ENCODE measurements at regions not wholly inside any gene's neighbourhood (a gene's known extent, or its start where the extent isn't known, plus 50 kb on each side); places are given as distances from the start of the nearest gene placed in this dataset.
"Not testable (repeated sequence)": the region's sequence is repeated elsewhere in the genome, so short reads cannot be mapped to it uniquely, and the experiment has no call there.

DNA sequence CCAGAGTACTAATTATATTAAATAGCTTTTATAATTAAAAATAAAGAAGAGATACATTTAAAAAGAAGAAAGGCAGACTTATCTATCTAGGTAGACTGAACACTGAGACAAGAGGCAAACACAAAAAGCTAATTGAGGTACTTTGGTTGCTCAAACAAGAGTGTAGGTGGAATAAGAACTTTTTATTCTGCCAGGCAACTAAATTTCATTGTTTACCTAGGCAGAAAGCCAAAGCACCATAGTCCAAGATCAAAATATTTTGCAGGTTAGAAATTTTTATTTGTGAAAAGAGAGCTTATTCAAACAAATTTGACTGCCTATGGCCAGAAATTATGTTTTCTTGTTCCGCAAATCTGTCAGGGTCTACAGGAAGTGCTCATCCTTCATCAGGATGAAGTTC lies 499.6 kb upstream of the GBE1 start:
- no peak for DNase-seq

DNA sequence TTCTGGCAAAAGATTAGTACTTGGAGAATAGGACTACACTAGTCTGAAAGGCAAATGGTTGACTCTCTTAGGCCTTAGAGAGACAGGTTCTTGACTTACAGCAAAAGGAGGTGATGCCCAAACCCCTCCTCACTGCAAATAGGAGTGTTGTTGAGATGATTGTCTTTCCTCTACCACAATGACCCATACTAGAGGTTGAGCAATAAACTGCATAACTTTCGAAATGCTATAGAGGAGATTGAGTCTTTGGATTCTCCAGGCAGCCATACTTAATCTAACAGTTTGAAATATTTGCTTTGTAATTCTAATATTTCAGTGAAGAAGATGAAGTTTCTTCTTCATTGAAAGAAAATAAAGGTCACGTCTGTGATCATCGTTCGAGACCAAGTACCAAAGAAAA lies 498.5 kb upstream of the GBE1 start:
- DNase-seq = no peak

- DNase-seq = no peak
Observed at GRCh38 chr3:82240322-82240721, 478.9 kb upstream of the GBE1 start.

- DNase-seq = no peak
Observed at GRCh38 chr3:82236257-82236656, 474.8 kb upstream of the GBE1 start.

- DNase-seq = no peak
Observed at GRCh38 chr3:82229397-82229796, 468.0 kb upstream of the GBE1 start.

GRCh38 chr3:82224661-82225060 lies 463.2 kb upstream of the GBE1 start:
- DNase-seq = no peak

DNA sequence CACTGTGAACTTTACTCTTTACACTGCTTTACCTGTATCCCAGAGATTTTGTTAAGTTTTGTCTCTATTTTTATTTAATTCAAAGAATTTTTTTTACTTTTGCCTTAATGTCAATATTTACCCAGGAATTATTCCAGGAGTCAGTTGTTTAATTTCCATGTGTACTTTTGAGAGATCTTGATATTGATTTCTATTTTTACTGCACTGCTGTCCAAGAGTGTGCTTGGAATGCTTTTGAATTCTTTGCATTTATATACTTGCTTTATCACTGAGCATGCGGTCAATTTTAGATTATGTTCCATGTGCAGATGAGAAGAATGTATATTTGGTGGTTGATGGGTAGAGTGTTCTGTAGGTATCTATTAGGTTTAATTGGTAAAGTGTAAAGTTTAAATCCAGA lies 461.0 kb upstream of the GBE1 start:
- no peak for DNase-seq

DNA sequence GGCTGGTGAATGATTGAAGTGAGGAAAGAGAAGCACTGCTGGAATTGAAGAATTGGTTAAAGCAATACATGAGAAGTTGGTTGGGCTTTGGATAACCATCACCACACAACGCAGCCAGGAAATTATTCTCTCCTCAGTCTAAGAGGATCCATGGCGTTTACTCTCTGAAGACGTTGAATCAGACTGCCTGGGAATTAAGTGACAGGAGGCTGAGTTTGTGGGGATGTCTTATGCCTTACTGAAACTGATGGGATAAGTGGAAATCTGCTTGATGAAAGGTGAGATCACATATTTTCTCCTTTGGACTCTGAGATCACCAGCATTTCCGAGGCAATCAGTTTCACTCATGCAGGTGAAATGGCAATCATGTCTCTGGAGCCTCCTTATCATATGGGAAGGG lies 456.1 kb upstream of the GBE1 start:
- DNase-seq = no peak

GRCh38 chr3:82208002-82208710 lies 446.7 kb upstream of the GBE1 start:
- DNase-seq = no peak

GRCh38 chr3:82202269-82202668 lies 440.8 kb upstream of the GBE1 start:
- DNase-seq = no peak

GRCh38 chr3:82201316-82201715 lies 439.9 kb upstream of the GBE1 start:
- DNase-seq = no peak

DNA sequence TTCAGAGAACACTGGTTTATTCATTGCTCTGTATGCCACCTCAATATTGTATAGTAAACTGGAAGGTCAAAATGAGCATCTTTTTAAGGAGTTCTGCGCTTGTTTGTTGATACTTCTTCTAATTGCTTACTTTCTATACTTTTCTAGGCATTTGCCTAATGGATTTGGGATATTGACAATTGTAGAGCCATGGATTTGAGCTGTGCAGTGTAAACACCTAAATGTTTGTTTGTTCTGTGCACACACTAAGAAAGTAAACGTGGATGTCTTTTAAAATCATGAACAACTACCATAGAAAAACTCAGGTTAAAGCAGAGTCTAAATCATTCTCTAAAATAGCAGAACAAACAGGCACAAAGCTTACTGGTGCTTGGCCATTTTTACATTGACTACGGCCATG lies 436.6 kb upstream of the GBE1 start:
- no peak for DNase-seq

DNA sequence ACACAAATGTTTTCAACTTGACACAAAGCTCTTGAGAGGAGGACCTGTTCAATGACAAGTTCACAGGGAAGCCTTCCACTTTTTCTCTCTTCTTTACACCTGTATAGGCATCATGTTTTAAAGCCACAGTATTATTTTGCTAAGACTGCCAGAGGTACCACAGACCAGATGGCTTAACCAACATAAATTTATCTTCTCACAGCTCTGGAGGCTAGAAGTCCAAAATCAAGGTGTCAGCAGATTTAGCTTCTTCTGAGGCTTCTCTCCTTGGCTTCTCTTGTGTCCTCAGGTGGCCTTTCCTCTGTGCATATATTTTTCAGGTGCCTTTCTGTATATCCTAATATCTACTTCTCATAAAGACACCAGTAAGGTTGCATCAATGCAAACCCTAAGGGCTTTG lies 435.2 kb upstream of the GBE1 start:
- no peak for DNase-seq

DNA sequence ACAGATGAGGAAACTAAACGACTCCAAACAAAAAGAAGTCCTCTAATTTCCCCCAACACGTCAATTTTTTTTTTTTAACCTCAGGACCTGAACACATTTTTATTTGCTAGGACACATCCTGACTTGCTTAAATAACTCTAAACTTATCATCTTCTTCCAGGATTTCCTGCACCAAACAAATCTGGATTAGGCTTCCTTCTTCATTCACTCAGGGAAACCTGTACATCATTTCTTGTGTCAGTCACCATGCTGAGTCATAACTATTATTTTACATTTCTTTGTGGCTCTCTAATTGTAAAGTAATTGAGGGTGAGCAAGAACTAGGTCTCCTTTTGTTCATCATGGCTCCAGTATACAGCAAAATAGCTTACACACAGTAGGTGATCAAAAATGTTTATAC lies 433.4 kb upstream of the GBE1 start:
- DNase-seq = no peak

DNA sequence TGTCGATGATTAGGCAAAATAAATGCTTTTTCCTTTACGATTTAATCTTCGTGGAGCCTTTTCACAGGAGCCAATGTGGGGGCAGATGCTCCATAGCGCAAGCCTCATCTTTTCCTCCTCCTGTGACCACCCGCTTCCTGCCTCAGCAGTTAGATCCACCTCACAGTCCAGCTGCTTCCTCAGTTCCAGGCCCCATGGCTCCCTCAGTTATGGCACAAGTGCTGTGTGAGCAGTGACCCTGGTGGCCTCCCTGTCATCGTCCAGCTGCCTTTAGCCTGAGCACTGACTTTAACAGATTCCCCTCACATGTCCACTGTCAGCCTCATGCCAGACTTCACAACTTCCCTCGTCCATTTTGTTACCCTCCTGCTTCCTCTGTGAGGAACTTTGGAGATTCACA lies 424.6 kb upstream of the GBE1 start:
- no peak for DNase-seq

DNA sequence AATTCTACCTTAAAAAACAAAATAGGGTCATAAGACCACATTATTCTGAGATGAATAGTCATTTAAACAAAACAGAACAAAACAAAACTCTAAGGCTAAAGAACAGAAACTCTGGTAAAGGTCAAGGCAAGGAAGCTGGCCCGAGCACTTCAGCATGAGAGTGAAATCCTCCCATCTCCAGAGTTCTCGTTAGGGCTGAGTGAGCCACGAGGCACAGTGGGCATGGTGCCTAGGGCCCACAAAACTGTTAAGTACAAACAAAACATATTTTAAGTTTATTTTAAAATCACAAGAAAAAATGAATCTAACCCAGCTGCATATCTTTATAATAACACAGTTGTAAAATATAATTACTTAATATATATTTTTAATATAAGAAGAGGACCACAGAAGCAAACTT lies 417.8 kb upstream of the GBE1 start:
- no peak for DNase-seq

DNA sequence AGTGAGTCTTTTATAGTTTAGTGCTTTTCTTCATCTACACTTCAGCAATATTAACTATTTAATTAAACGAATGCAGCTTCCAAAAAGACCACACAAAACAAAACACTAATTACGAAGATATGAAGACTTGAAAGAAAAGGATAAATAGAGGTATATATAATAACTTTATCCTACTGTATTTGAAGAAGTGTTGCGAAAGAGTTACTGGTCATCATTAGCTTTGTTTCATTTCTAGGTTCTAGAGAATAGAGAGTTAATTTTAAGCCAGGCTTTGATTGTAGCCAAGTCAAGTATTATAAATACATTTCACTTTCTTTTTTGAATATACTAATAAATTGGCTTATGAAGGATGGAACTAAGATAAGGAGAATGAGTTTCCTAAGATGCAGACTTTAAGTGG lies 416.8 kb upstream of the GBE1 start:
- DNase-seq = no peak

DNA sequence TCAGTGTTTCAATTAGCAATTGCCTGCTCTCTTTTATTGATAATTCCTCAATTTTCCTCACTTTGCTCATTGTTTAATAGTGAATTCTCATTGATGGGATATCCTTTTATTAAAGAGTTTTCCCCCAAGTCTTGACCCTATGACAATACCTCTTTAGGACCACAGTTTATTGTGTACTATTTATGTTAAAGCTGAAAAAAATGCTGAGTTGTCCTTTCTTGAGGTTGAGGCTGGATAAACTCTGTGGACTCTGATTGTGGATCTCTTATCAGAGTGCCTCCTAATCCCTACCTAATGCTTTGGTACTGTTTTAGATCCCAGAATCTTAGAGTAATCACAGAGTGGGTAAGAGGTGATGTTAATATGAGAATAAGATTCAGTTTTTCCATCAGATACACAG lies 416.3 kb upstream of the GBE1 start:
- no peak for DNase-seq

- no peak for DNase-seq
Observed at GRCh38 chr3:82165266-82165665, 403.8 kb upstream of the GBE1 start.

- DNase-seq = no peak
Observed at GRCh38 chr3:82163907-82164520, 402.6 kb upstream of the GBE1 start.

DNA sequence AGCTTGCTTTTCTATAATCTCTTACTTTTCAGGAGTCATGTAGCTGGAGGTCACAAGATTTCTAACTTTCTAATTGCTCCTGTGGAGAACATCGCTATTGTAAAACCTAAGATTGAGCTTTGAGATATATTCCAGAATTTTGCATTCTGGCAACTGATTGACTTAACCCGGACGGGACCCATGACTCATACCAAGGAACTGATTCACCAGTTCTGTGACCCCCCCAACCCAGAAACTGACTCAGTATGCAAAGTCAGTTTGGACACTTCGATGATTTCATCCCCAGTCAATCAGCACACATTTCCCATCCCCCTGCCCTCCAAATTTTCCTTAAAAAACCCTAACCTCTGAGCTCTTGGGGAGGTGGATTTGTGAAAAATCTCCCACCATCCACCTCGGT lies 396.5 kb upstream of the GBE1 start:
- DNase-seq = no peak

GRCh38 chr3:82153892-82154291 lies 392.4 kb upstream of the GBE1 start:
- DNase-seq = not testable (repeated sequence)

DNA sequence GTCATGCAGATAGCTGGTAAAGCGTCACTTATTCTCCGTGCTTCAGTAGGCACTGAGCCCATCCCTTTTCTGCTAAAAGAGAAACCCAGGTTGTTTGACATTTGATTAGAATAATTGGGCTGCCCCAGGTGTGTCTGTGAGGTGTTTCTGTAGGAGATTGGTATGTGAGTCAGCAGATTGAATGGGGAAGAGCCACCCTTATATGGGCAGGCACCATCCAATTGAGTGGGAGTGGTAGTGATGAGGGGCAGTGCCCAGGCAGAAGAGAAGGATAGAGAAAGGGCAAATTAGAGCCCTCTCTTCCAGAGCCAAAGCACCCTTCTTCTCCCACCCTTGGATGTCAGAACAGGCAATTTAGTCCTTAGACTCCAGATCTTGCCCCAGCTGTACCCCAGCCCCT lies 384.3 kb upstream of the GBE1 start:
- no peak for DNase-seq

GRCh38 chr3:82144811-82145210 lies 383.4 kb upstream of the GBE1 start:
- DNase-seq = no peak

All from activated naive CD4-positive, alpha-beta T cell treated with anti-CD3 and anti-CD28 coated beads, Interleukin-2, amount 50 U/mL, for 16 hours (primary cell).